GM12864 (cell line): ENCODE measurements at regions not wholly inside any gene's neighbourhood (a gene's known extent, or its start where the extent isn't known, plus 50 kb on each side); places are given as distances from the start of the nearest gene placed in this dataset.

ENCODE experiments used
- DNase-seq: peaks from one replicate; pipeline ENCODE4 v3.0.0-alpha.2; 2011; ENCODE audit warnings: low read depth
- H3K4me3 ChIP-seq: 2 replicates; pipeline ENCODE4 v1.5.1; 2011; ENCODE audit warnings: mild to moderate bottlenecking, low read depth, low read length, control low read depth
- CTCF ChIP-seq: IDR thresholded peaks from 2 replicates; pipeline ENCODE4 v1.5.1; 2011; ENCODE audit warnings: low read depth, mild to moderate bottlenecking, moderate library complexity, low read length, control low read depth, inconsistent platforms; ENCODE audit errors: missing control alignments

- no peak for TF ChIP-seq CTCF
- DNase-seq = no peak
- H3K4me3 ChIP-seq = no peak overlapping the region
Measured at GRCh38 chr12:114924946-114925475, 241.0 kb upstream of the TBX3 start.

GRCh38 chr12:114921781-114922180, 237.8 kb upstream of the TBX3 start:
- no peak for TF ChIP-seq CTCF
- no peak overlapping the region for H3K4me3 ChIP-seq
- no peak for DNase-seq

GRCh38 chr12:114920771-114921554, 237.0 kb upstream of the TBX3 start:
- DNase-seq = no peak
- H3K4me3 ChIP-seq = no peak overlapping the region
- TF ChIP-seq CTCF = no peak

GRCh38 chr12:114919479-114919878, 235.5 kb upstream of the TBX3 start:
- H3K4me3 ChIP-seq = no peak overlapping the region
- DNase-seq = no peak
- no peak for TF ChIP-seq CTCF

GRCh38 chr12:114918535-114919233, 234.7 kb upstream of the TBX3 start:
- TF ChIP-seq CTCF = no peak
- H3K4me3 ChIP-seq = no peak overlapping the region
- DNase-seq = no peak

- DNase-seq = no peak
- no peak for TF ChIP-seq CTCF
- H3K4me3 ChIP-seq = no peak overlapping the region
Measured at GRCh38 chr12:114917953-114918352, 234.0 kb upstream of the TBX3 start.
